ENCODE measurements at regions not wholly inside any gene's neighbourhood (a gene's known extent, or its start where the extent isn't known, plus 50 kb on each side); places are given as distances from the start of the nearest gene placed in this dataset.

DNA sequence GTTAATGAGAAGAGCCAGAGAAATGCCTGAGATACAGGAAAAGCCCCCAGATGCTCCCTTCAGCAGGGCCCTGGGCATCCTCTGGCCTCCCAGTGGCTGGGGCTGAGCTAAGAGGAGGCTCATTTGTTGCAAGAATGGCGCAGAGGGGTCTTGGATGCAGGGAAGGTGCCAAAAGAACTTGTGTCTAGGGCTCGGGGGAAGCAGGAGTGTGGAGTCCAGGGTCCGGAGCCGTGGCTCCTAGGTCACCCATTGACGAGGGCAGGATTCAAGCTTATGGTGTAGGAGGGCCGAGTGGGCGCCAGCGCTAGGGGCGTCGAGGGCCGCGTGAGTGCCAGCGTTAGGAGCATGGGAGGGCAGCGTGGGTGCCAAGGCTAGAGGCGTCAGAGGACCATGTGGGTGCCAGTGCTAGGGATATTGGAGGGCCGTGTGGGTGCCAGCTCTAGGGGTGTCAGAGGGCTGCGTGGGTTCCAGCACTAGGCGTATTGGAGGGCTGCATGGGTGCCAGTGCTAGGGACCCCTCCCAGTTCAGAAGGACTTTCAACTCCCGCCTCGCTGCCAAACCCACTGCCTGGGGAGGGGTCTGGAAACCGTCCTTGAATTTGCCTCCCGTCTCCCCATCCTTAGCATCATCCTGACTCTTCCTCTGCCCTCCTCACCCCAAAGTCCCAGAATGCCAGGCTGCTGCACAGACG lies 250.5 kb upstream of the AFDN start:
- intact Hi-C loops (cut with micrococcal nuclease) = no loop called here

DNA sequence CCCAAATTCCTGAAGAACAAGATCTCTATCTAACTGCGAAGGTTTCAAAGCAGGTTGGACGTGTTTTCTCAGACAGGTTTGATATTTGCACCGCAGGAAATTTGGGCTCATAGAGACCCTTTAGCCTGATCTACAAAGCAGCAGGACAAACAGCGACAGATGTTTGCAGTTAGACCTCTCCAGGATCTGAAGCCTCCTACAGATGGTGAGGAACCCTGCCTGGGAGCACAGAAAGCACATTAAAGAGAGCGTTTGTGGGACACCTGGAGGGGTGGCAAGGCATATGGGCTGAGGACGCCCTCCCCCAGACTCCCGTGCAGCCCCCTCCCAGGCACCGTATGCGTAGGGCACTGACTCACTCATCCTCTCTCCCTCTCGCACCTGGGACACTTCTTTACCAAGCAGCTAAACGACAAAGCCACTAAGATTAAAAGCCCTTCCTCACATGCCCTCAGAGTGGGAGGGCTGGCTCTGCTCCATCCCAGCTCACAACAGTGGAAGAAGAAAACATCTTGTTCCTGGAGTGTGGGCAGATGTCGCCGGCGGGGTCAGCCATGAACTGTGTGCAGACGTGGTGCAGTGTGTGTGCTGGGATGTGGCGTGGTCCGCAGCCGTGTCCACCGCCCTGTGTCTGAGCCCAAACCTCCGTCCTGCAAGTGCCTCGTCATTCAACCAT lies 249.7 kb upstream of the AFDN start:
- H2AFZ ChIP-seq (ENCODE audit: low read depth, low read length, poor library complexity, severe bottlenecking) = no peak overlapping the region
- H3K9me2 ChIP-seq (ENCODE audit: insufficient read depth) = no peaks in the 10 kb centered on the region
- H3K27ac ChIP-seq (ENCODE audit: low read depth, low read length) = no peak overlapping the region
- no peak overlapping the region for H3K4me2 ChIP-seq (ENCODE audit: low read length)
- no peaks in the 10 kb centered on the region for H3K27me3 ChIP-seq (ENCODE audit: insufficient read depth, low read length)
- DNase-seq (ENCODE audit: low read depth, low spot score) (no peak), ATAC-seq (no peak)
- H4K20me1 ChIP-seq (ENCODE audit: insufficient read depth) = no peaks in the 10 kb centered on the region
- ChIA-PET CTCF (no interaction called here), RAD21 (ENCODE audit: low non-redundant PET in 1 of 2, low total read pairs in 2 of 2, uncharacterized antibody in 2 of 2, unreplicated experiment in 2 of 2) (no interaction called here), POLR2A (no interaction called here)
- H3K9ac ChIP-seq (ENCODE audit: low read length) = no peak overlapping the region
- no peaks in the 10 kb centered on the region for H3K9me3 ChIP-seq (ENCODE audit: control insufficient read depth in 1 of 2, insufficient read depth in 1 of 2, low read depth in 1 of 2, low read length in 2 of 2)
- intact Hi-C loops (cut with micrococcal nuclease) = no loop called here
- BruUV-seq (replicated peaks) = no TSS peak
- no peaks in the 10 kb centered on the region for H3K79me2 ChIP-seq (ENCODE audit: insufficient read depth, low read length)
- TF ChIP-seq EGR1 (IDR thresholded peaks at IDR 0.05; ENCODE audit: low read depth) (no peak), ZFX (IDR thresholded peaks at IDR 0.05) (no peak), JUND (IDR thresholded peaks at IDR 0.05) (no peak), EZH2phosphoT487 (IDR thresholded peaks at IDR 0.05; ENCODE audit: borderline replicate concordance) (no peak)
- TF ChIP-seq, protein P1, sequence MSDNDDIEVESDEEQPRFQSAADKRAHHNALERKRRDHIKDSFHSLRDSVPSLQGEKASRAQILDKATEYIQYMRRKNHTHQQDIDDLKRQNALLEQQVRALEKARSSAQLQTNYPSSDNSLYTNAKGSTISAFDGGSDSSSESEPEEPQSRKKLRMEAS (IDR thresholded peaks at IDR 0.05) = no peak
- H3K36me3 ChIP-seq (ENCODE audit: control insufficient read depth in 1 of 2, insufficient read depth in 2 of 2, low read length in 2 of 2) = no peaks in the 10 kb centered on the region
- H3K4me3 ChIP-seq (replicated peaks in 1 of 2; ENCODE audit: low read depth in 1 of 2, low read length in 2 of 2) = no peak overlapping the region
- no peaks in the 10 kb centered on the region for H3K4me1 ChIP-seq (ENCODE audit: control insufficient read depth in 1 of 2, insufficient read depth in 2 of 2, low read length in 2 of 2)

More for the DNA sequence above, 250.5 kb upstream of the AFDN start:
- TF ChIP-seq, protein P2, sequence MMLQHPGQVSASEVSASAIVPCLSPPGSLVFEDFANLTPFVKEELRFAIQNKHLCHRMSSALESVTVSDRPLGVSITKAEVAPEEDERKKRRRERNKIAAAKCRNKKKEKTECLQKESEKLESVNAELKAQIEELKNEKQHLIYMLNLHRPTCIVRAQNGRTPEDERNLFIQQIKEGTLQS (IDR thresholded peaks at IDR 0.05) = no peak
- TF ChIP-seq ZNF274 (IDR thresholded peaks at IDR 0.05; ENCODE audit: low read depth, low read length) (no peak), CBX3 (IDR thresholded peaks at IDR 0.05; ENCODE audit: low read depth) (no peak)
- Histone ChIP-seq H3K27ac (ENCODE audit: low read depth, low read length) (no peak overlapping the region), H3K36me3 (ENCODE audit: control insufficient read depth in 1 of 2, insufficient read depth in 2 of 2, low read length in 2 of 2) (no peaks in the 10 kb centered on the region), H3K9me2 (ENCODE audit: insufficient read depth) (no peaks in the 10 kb centered on the region), H3K4me2 (ENCODE audit: low read length) (no peak overlapping the region), H3K27me3 (ENCODE audit: insufficient read depth, low read length) (no peaks in the 10 kb centered on the region), H3K9me3 (ENCODE audit: control insufficient read depth in 1 of 2, insufficient read depth in 1 of 2, low read depth in 1 of 2, low read length in 2 of 2) (no peaks in the 10 kb centered on the region), H3K4me3 (replicated peaks in 1 of 2; ENCODE audit: low read depth in 1 of 2, low read length in 2 of 2) (no peak overlapping the region), H4K20me1 (ENCODE audit: insufficient read depth) (no peaks in the 10 kb centered on the region), H3K9ac (ENCODE audit: low read length) (no peak overlapping the region), H3K4me1 (ENCODE audit: control insufficient read depth in 1 of 2, insufficient read depth in 2 of 2, low read length in 2 of 2) (no peaks in the 10 kb centered on the region), H2AFZ (ENCODE audit: low read depth, low read length, poor library complexity, severe bottlenecking) (no peak overlapping the region), H3K79me2 (ENCODE audit: insufficient read depth, low read length) (no peaks in the 10 kb centered on the region)
- DNase-seq (ENCODE audit: low read depth, low spot score) (no peak), ATAC-seq (no peak)
- CTCF ChIA-PET = no interaction called here
- RAD21 ChIA-PET (ENCODE audit: low non-redundant PET in 1 of 2, low total read pairs in 2 of 2, uncharacterized antibody in 2 of 2, unreplicated experiment in 2 of 2) = no interaction called here
- POLR2A ChIA-PET = no interaction called here
- BruUV-seq (replicated peaks) = no TSS peak

All from HCT116 (cell line).